Chondrocyte (in vitro differentiated cells): ENCODE measurements at regions not wholly inside any gene's neighbourhood (a gene's known extent, or its start where the extent isn't known, plus 50 kb on each side); places are given as distances from the start of the nearest gene placed in this dataset.
A peak's percentile ranks its signal among the peaks of the same experiment; 100 is the strongest.

Experiments used
- DNase-seq: peaks from one replicate; pipeline ENCODE4 v3.0.0; 2021; ENCODE audit warnings: mixed read lengths, low spot score
- H3K27ac Mint-ChIP-seq: one replicate; pipeline ENCODE4 v1.8.0; 2021; ENCODE audit warnings: mild to moderate bottlenecking, moderate library complexity, mixed read lengths; ENCODE audit not compliant: unreplicated experiment
- H3K27me3 Mint-ChIP-seq: 2 replicates; pipeline ENCODE4 v1.8.0; 2021; ENCODE audit warnings: low read depth, mixed read lengths
- H3K36me3 Mint-ChIP-seq: 2 replicates; pipeline ENCODE4 v1.8.0; 2021; ENCODE audit warnings: low read depth, mixed read lengths
- H3K4me1 Mint-ChIP-seq: 2 replicates; pipeline ENCODE4 v1.8.0; 2021; ENCODE audit warnings: low read depth, mild to moderate bottlenecking, mixed read lengths
- H3K4me3 Mint-ChIP-seq: one replicate; pipeline ENCODE4 v1.8.0; 2021; ENCODE audit warnings: mild to moderate bottlenecking, moderate library complexity, mixed read lengths; ENCODE audit not compliant: unreplicated experiment
- H3K9me3 Mint-ChIP-seq: 2 replicates; pipeline ENCODE4 v1.8.0; 2021; ENCODE audit warnings: low read depth, mixed read lengths
- CTCF ChIP-seq: fragments of 200-600 bp; sonication (generic); IDR thresholded peaks from 2 replicates; pipeline ENCODE4 v1.5.0; 2021; ENCODE audit warnings: antibody characterized with exemption, mild to moderate bottlenecking, moderate library complexity

GRCh38 chr16:64754279-64754678 lies 367.6 kb downstream of the CDH11 start:
- no peak for TF ChIP-seq CTCF
- Mint-ChIP-seq H3K4me3 (no peak overlapping the region), H3K9me3 (peaks cover 3% of the 10 kb centered on the region), H3K36me3 (no peaks in the 10 kb centered on the region), H3K4me1 (peaks cover 45% of the 10 kb centered on the region), H3K27me3 (no peaks in the 10 kb centered on the region), H3K27ac (peak overlapping the region; percentile 91)
- no peak for DNase-seq

- H3K27me3 Mint-ChIP-seq: no peaks in the 10 kb centered on the region
- no peaks in the 10 kb centered on the region for H3K36me3 Mint-ChIP-seq
- H3K4me3 Mint-ChIP-seq: no peak overlapping the region
- H3K4me1 Mint-ChIP-seq: peaks cover 45% of the 10 kb centered on the region
- DNase-seq: no peak
- peak overlapping the region; percentile 83 for H3K27ac Mint-ChIP-seq
- H3K9me3 Mint-ChIP-seq: peaks cover 3% of the 10 kb centered on the region
- no peak for TF ChIP-seq CTCF
These were observed 370.0 kb downstream of the CDH11 start for GRCh38 chr16:64751906-64752305.

- no peaks in the 10 kb centered on the region for H3K36me3 Mint-ChIP-seq
- TF ChIP-seq CTCF: no peak
- no peaks in the 10 kb centered on the region for H3K27me3 Mint-ChIP-seq
- peaks cover 4% of the 10 kb centered on the region for H3K9me3 Mint-ChIP-seq
- H3K27ac Mint-ChIP-seq: no peak overlapping the region
- no peak for DNase-seq
- no peak overlapping the region for H3K4me3 Mint-ChIP-seq
- peaks cover 40% of the 10 kb centered on the region for H3K4me1 Mint-ChIP-seq
These were observed 372.5 kb downstream of the CDH11 start for GRCh38 chr16:64749346-64749745.

- Mint-ChIP-seq H3K9me3 (peaks cover 6% of the 10 kb centered on the region), H3K27me3 (no peaks in the 10 kb centered on the region), H3K36me3 (no peaks in the 10 kb centered on the region), H3K4me3 (no peak overlapping the region), H3K27ac (no peak overlapping the region), H3K4me1 (peaks cover 11% of the 10 kb centered on the region)
- no peak for TF ChIP-seq CTCF
- no peak for DNase-seq
These were observed 376.5 kb downstream of the CDH11 start for GRCh38 chr16:64745258-64745930.

GRCh38 chr16:64742455-64743223 lies 379.2 kb downstream of the CDH11 start:
- no peak overlapping the region for H3K27ac Mint-ChIP-seq
- H3K36me3 Mint-ChIP-seq: peaks cover 2% of the 10 kb centered on the region
- no peak for TF ChIP-seq CTCF
- H3K27me3 Mint-ChIP-seq: no peaks in the 10 kb centered on the region
- peaks cover 17% of the 10 kb centered on the region for H3K4me1 Mint-ChIP-seq
- H3K4me3 Mint-ChIP-seq: no peak overlapping the region
- DNase-seq: no peak
- peaks cover 18% of the 10 kb centered on the region for H3K9me3 Mint-ChIP-seq
